Panc1 (cell line): ENCODE measurements at regions not wholly inside any gene's neighbourhood (a gene's known extent, or its start where the extent isn't known, plus 50 kb on each side); places are given as distances from the start of the nearest gene placed in this dataset.

Source experiments
- ATAC-seq: fragments of 200-7000 bp; cut with Tn5 transposase; 2 replicates; pipeline ENCODE4 v1.9.1; 2020; ENCODE audit warnings: mild to moderate bottlenecking, moderate library complexity
- BruUV-seq: library from RNA; stranded (reverse); fragments of 400-500 nt; replicated peaks from 2 replicates; lab custom pipeline; 2021; lab: Mats Ljungman, UMichigan
- CTCF ChIA-PET: fragments of 300-600 bp; sonication (Branson Sonifier 250); formaldehyde crosslinking; loops from one replicate; lab custom pipeline; 2022; ENCODE audit warnings: antibody characterized with exemption; lab: Charles Lee
- POLR2A ChIA-PET: fragments of 300-600 bp; sonication (Branson Sonifier 250); formaldehyde crosslinking; loops from one replicate; lab custom pipeline; 2022; ENCODE audit warnings: antibody characterized with exemption; lab: Charles Lee
- DNase-seq: peaks from one replicate; pipeline ENCODE4 v3.0.0-alpha.2; 2010; ENCODE audit warnings: low read depth, low spot score
- H3K27ac ChIP-seq: 2 replicates; pipeline ENCODE4 v1.5.1; 2011; ENCODE audit warnings: mild to moderate bottlenecking, low read length, inconsistent platforms
- H3K27me3 ChIP-seq: fragments of 200-500 bp; sonication (Bioruptor generic); 2 replicates; pipeline ENCODE4 v1.6.0; 2014; ENCODE audit warnings: low read length, inconsistent platforms; ENCODE audit not compliant: control insufficient read depth, insufficient read depth
- H3K36me3 ChIP-seq: fragments of 200-500 bp; sonication (Bioruptor generic); 2 replicates; pipeline ENCODE4 v1.5.1; 2014; ENCODE audit warnings: inconsistent platforms, mild to moderate bottlenecking, low read length, moderate library complexity; ENCODE audit not compliant: control insufficient read depth, insufficient read depth
- H3K4me1 ChIP-seq: 2 replicates; pipeline ENCODE4 v1.5.1; 2011; ENCODE audit warnings: inconsistent platforms, mild to moderate bottlenecking, low read length, moderate library complexity; ENCODE audit not compliant: control insufficient read depth, insufficient read depth
- H3K4me3 ChIP-seq, 2 experiments: 2 replicates each; pipeline ENCODE4 v1.5.1; 2011 to 2012; ENCODE audit warnings: low read depth in 2 of 2, low read length in 2 of 2, mild to moderate bottlenecking in 2 of 2, inconsistent platforms in 1 of 2, moderate library complexity in 1 of 2
- H3K9me3 ChIP-seq: fragments of 200-500 bp; sonication (Bioruptor generic); 2 replicates; pipeline ENCODE4 v1.5.1; 2014; ENCODE audit warnings: low read depth, mild to moderate bottlenecking, inconsistent platforms, low read length, moderate library complexity; ENCODE audit not compliant: control insufficient read depth, insufficient read depth
- POLR2AphosphoS5 ChIP-seq: IDR thresholded peaks from 2 replicates; pipeline ENCODE4 v1.6.1; 2012; ENCODE audit warnings: mild to moderate bottlenecking, low read depth, low read length, moderate library complexity
- SIN3A ChIP-seq: IDR thresholded peaks from 2 replicates; pipeline ENCODE4 v1.6.1; 2012; ENCODE audit warnings: low read depth, mild to moderate bottlenecking, low read length, moderate library complexity, borderline replicate concordance; ENCODE audit not compliant: insufficient read depth
- TCF7L2 ChIP-seq: IDR thresholded peaks from 2 replicates; pipeline ENCODE4 v1.6.1; 2011; ENCODE audit warnings: mild to moderate bottlenecking, low read depth, low read length, inconsistent platforms
- in situ Hi-C: cut with HindIII; loops from 2 replicates; pipeline ENCODE4 v1.10.0; 2016; ENCODE audit warnings: low sequenced_read_pairs, low pct_unique_long_range_greater_than_20kb
- intact Hi-C: fragments of 100-400 bp; cut with micrococcal nuclease; formaldehyde crosslinking; loops from one replicate; pipeline ENCODE4 v1.10.0; 2022; ENCODE audit not compliant: unreplicated experiment
- TF ChIP-seq, protein P1 (sequence below): fragments of 450-650 bp; IDR thresholded peaks from 2 replicates; pipeline ENCODE4 v1.5.1; 2017; ENCODE audit warnings: mild to moderate bottlenecking
- TF ChIP-seq, protein P2 (sequence below), 2 experiments: IDR thresholded peaks; 2 replicates each; pipeline ENCODE4 v1.6.1; 2011 to 2012; ENCODE audit warnings: low read depth in 2 of 2, control low read depth in 1 of 2, low read length in 1 of 2, mild to moderate bottlenecking in 1 of 2, moderate library complexity in 1 of 2; ENCODE audit not compliant: insufficient read depth in 1 of 2

DNA sequence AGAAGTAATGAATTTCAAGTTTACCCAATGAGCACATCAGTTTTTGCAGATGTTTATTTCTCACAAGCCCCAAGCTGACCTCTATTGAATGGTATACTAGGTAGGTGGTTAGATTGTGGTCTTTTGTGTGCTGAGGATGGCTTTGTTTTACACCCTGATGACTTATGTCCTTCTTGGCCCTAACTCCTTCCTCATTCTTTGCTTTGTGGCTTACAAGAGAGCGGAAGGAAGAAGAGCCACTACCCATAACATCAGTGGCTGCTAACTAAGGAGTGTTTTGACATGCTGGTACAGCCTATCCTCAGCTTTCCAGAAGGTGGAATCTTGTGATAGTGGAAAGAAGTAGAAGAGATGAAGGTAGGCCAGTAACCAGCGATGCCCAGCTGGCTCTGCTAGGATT lies 85.7 kb upstream of the NTRK2 start:
- Histone ChIP-seq H3K9me3 (no peaks in the 10 kb centered on the region), H3K4me1 (no peaks in the 10 kb centered on the region), H3K27ac (no peak overlapping the region), H3K36me3 (no peaks in the 10 kb centered on the region), H3K4me3 (no peak overlapping the region), H3K27me3 (no peaks in the 10 kb centered on the region)
- no TSS peak for BruUV-seq
- no peak for ATAC-seq
- DNase-seq: no peak
- in situ Hi-C loops: no loop called here
- TF ChIP-seq, protein P1, sequence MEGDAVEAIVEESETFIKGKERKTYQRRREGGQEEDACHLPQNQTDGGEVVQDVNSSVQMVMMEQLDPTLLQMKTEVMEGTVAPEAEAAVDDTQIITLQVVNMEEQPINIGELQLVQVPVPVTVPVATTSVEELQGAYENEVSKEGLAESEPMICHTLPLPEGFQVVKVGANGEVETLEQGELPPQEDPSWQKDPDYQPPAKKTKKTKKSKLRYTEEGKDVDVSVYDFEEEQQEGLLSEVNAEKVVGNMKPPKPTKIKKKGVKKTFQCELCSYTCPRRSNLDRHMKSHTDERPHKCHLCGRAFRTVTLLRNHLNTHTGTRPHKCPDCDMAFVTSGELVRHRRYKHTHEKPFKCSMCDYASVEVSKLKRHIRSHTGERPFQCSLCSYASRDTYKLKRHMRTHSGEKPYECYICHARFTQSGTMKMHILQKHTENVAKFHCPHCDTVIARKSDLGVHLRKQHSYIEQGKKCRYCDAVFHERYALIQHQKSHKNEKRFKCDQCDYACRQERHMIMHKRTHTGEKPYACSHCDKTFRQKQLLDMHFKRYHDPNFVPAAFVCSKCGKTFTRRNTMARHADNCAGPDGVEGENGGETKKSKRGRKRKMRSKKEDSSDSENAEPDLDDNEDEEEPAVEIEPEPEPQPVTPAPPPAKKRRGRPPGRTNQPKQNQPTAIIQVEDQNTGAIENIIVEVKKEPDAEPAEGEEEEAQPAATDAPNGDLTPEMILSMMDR: no peak
- TF ChIP-seq SIN3A (no peak), TCF7L2 (no peak), POLR2AphosphoS5 (no peak)
- TF ChIP-seq, protein P2, sequence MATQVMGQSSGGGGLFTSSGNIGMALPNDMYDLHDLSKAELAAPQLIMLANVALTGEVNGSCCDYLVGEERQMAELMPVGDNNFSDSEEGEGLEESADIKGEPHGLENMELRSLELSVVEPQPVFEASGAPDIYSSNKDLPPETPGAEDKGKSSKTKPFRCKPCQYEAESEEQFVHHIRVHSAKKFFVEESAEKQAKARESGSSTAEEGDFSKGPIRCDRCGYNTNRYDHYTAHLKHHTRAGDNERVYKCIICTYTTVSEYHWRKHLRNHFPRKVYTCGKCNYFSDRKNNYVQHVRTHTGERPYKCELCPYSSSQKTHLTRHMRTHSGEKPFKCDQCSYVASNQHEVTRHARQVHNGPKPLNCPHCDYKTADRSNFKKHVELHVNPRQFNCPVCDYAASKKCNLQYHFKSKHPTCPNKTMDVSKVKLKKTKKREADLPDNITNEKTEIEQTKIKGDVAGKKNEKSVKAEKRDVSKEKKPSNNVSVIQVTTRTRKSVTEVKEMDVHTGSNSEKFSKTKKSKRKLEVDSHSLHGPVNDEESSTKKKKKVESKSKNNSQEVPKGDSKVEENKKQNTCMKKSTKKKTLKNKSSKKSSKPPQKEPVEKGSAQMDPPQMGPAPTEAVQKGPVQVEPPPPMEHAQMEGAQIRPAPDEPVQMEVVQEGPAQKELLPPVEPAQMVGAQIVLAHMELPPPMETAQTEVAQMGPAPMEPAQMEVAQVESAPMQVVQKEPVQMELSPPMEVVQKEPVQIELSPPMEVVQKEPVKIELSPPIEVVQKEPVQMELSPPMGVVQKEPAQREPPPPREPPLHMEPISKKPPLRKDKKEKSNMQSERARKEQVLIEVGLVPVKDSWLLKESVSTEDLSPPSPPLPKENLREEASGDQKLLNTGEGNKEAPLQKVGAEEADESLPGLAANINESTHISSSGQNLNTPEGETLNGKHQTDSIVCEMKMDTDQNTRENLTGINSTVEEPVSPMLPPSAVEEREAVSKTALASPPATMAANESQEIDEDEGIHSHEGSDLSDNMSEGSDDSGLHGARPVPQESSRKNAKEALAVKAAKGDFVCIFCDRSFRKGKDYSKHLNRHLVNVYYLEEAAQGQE (IDR thresholded peaks at IDR 0.05; ENCODE audit: insufficient read depth in 1 of 2, low read depth in 2 of 2, low read length in 1 of 2): no peak
- POLR2A ChIA-PET: no interaction called here
- CTCF ChIA-PET: no interaction called here
- intact Hi-C loops: no loop called here

DNA sequence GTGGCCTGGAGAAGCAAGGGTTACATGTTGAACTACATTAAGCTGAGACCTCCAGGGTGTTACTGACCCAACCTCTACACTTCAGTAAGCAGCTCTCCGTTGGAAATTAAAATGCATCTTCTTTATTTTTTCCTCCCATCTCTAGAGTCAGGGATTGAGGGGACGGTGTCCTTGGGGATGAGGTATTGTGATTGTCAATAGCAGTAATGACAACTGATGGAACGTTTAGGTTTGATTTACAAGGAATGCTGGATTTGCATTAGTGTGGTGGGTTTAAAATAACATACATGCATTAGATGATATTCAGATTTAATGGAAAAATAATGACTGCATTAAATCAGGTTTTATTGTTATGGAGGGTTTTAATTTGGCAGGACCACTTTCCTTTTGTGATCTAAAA lies 82.9 kb upstream of the NTRK2 start:
- TF ChIP-seq POLR2AphosphoS5 (no peak), SIN3A (no peak), TCF7L2 (no peak)
- TF ChIP-seq, protein P1: no peak
- TF ChIP-seq, protein P2 (IDR thresholded peaks at IDR 0.05; ENCODE audit: insufficient read depth in 1 of 2, low read depth in 2 of 2, low read length in 1 of 2): no peak
- no TSS peak for BruUV-seq
- H3K27ac ChIP-seq: no peak overlapping the region
- POLR2A ChIA-PET: no interaction called here
- intact Hi-C loops (no loop called here), in situ Hi-C loops (no loop called here)
- H3K27me3 ChIP-seq: no peaks in the 10 kb centered on the region
- no peaks in the 10 kb centered on the region for H3K4me1 ChIP-seq
- ATAC-seq (no peak), DNase-seq (no peak)
- no peaks in the 10 kb centered on the region for H3K36me3 ChIP-seq
- no peak overlapping the region for H3K4me3 ChIP-seq
- H3K9me3 ChIP-seq: no peaks in the 10 kb centered on the region
- CTCF ChIA-PET: no interaction called here
